ENCODE measurements at regions not wholly inside any gene's neighbourhood (a gene's known extent, or its start where the extent isn't known, plus 50 kb on each side); places are given as distances from the start of the nearest gene placed in this dataset.
"Not testable (repeated sequence)": the region's sequence is repeated elsewhere in the genome, so short reads cannot be mapped to it uniquely, and the experiment has no call there.

GRCh38 chr15:24146251-24146650 is 459.1 kb upstream of the NDN start (continued):
- TF ChIP-seq, protein P1, sequence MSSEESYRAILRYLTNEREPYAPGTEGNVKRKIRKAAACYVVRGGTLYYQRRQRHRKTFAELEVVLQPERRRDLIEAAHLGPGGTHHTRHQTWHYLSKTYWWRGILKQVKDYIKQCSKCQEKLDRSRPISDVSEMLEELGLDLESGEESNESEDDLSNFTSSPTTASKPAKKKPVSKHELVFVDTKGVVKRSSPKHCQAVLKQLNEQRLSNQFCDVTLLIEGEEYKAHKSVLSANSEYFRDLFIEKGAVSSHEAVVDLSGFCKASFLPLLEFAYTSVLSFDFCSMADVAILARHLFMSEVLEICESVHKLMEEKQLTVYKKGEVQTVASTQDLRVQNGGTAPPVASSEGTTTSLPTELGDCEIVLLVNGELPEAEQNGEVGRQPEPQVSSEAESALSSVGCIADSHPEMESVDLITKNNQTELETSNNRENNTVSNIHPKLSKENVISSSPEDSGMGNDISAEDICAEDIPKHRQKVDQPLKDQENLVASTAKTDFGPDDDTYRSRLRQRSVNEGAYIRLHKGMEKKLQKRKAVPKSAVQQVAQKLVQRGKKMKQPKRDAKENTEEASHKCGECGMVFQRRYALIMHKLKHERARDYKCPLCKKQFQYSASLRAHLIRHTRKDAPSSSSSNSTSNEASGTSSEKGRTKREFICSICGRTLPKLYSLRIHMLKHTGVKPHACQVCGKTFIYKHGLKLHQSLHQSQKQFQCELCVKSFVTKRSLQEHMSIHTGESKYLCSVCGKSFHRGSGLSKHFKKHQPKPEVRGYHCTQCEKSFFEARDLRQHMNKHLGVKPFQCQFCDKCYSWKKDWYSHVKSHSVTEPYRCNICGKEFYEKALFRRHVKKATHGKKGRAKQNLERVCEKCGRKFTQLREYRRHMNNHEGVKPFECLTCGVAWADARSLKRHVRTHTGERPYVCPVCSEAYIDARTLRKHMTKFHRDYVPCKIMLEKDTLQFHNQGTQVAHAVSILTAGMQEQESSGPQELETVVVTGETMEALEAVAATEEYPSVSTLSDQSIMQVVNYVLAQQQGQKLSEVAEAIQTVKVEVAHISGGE (CRISPR knock-in tag; IDR thresholded peaks at IDR 0.05): no peak

GRCh38 chr15:24150542-24150941 is 463.4 kb upstream of the NDN start:
- no peak overlapping the region for H2AFZ ChIP-seq (ENCODE audit: control insufficient read depth, low read depth, low read length)
- H3K4me1 ChIP-seq (ENCODE audit: control insufficient read depth, insufficient read depth, low read length): no peaks in the 10 kb centered on the region
- ChIA-PET CTCF (no interaction called here), SMC1A (ENCODE audit: uncharacterized antibody, unreplicated experiment) (no interaction called here), RAD21 (ENCODE audit: unreplicated experiment) (no interaction called here), POLR2A (interaction anchor here (0.6 kb wide), 1 partner anchor 1551 kb away, joined by 3 read pairs; no protein-coding TSS in a partner anchor)
- FAIRE-seq (no peak), ATAC-seq (no peak), DNase-seq (ENCODE audit: low read depth, low spot score) (no peak)
- no peak overlapping the region for H3K9ac ChIP-seq (ENCODE audit: control insufficient read depth, insufficient read depth, low read length)
- H3K27ac ChIP-seq (ENCODE audit: control insufficient read depth, insufficient read depth): no peak overlapping the region
- H3K79me2 ChIP-seq (ENCODE audit: control insufficient read depth, insufficient read depth, low read length): no peaks in the 10 kb centered on the region
- no peaks in the 10 kb centered on the region for H4K20me1 ChIP-seq (ENCODE audit: control insufficient read depth, insufficient read depth)
- H3K9me3 ChIP-seq (replicated peaks; ENCODE audit: control insufficient read depth, insufficient read depth, low read length): no peaks in the 10 kb centered on the region
- H3K27me3 ChIP-seq (replicated peaks in 1 of 2; ENCODE audit: control insufficient read depth in 2 of 2, insufficient read depth in 2 of 2, low read length in 1 of 2): no peaks in the 10 kb centered on the region
- no TSS peak for BruUV-seq (replicated peaks)
- H3K4me2 ChIP-seq (ENCODE audit: control insufficient read depth, insufficient read depth): no peak overlapping the region
- WGBS (ENCODE audit: insufficient coverage, insufficient replicate concordance, low lambda C conversion rate, missing lambda C conversion rate): 2% methylated on average over 2 of the region's 2 CpGs
- no peaks in the 10 kb centered on the region for H3K36me3 ChIP-seq (ENCODE audit: control insufficient read depth in 2 of 2, insufficient read depth in 2 of 2, low read length in 1 of 2)
- TF ChIP-seq SRF (IDR thresholded peaks at IDR 0.05; ENCODE audit: low read depth in 2 of 2, low read length in 2 of 2) (no peak), GATAD2B (conservative IDR thresholded peaks at IDR 0.05; ENCODE audit: low read depth) (no peak), EZH2 (IDR thresholded peaks at IDR 0.05; ENCODE audit: borderline replicate concordance, control insufficient read depth, low read depth, low read length) (no peak)
- in situ Hi-C loops (cut with MboI) (no loop called here), intact Hi-C loops (cut with micrococcal nuclease; ENCODE audit: unreplicated experiment) (no loop called here)
- H3K4me3 ChIP-seq: no peak overlapping the region

- H3K9me3 ChIP-seq (replicated peaks; ENCODE audit: control insufficient read depth, insufficient read depth, low read length); H3K79me2 ChIP-seq (ENCODE audit: control insufficient read depth, insufficient read depth, low read length); intact Hi-C loops (cut with micrococcal nuclease; ENCODE audit: unreplicated experiment); BruUV-seq (replicated peaks); DNase-seq (ENCODE audit: low read depth, low spot score); H3K4me3 ChIP-seq; H3K4me1 ChIP-seq (ENCODE audit: control insufficient read depth, insufficient read depth, low read length); H4K20me1 ChIP-seq (ENCODE audit: control insufficient read depth, insufficient read depth); H3K36me3 ChIP-seq (ENCODE audit: control insufficient read depth in 2 of 2, insufficient read depth in 2 of 2, low read length in 1 of 2); H3K27ac ChIP-seq (ENCODE audit: control insufficient read depth, insufficient read depth); SMC1A ChIA-PET (ENCODE audit: uncharacterized antibody, unreplicated experiment); FAIRE-seq; H3K9ac ChIP-seq (ENCODE audit: control insufficient read depth, insufficient read depth, low read length); RAD21 ChIA-PET (ENCODE audit: unreplicated experiment); in situ Hi-C loops (cut with MboI); H3K27me3 ChIP-seq (replicated peaks in 1 of 2; ENCODE audit: control insufficient read depth in 2 of 2, insufficient read depth in 2 of 2, low read length in 1 of 2); CTCF ChIA-PET; H2AFZ ChIP-seq (ENCODE audit: control insufficient read depth, low read depth, low read length); H3K4me2 ChIP-seq (ENCODE audit: control insufficient read depth, insufficient read depth); ATAC-seq; POLR2A ChIA-PET: not testable (repeated sequence)
- WGBS (ENCODE audit: insufficient coverage, insufficient replicate concordance, low lambda C conversion rate, missing lambda C conversion rate): no CpG with 5 or more reads among the region's 1 CpG
Observed at GRCh38 chr15:24158306-24158705, 471.2 kb upstream of the NDN start.

DNA sequence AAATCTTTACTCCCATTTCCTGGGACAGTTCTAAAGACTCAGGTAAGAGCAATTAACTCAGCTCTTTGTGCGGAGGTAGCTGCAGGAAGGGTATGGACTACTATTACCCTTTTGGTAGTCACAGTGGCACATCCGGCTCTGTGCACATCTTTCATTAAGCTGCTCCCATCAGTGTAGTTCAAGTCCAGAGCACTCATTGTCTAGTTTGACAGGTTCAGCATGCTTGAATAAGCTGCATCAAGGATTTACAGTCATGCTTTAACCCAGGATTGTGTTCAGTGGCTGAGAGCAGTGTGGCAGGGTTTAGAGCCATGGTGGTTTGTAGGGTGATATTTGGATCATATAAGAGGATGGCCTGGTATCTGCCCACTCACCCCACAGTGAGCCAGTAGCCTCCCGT is 478.4 kb upstream of the NDN start:
- H4K20me1 ChIP-seq (ENCODE audit: control insufficient read depth, insufficient read depth); RAD21 ChIA-PET (ENCODE audit: unreplicated experiment); DNase-seq (ENCODE audit: low read depth, low spot score); H3K27ac ChIP-seq (ENCODE audit: control insufficient read depth, insufficient read depth); POLR2A ChIA-PET; ATAC-seq; H3K27me3 ChIP-seq (replicated peaks in 1 of 2; ENCODE audit: control insufficient read depth in 2 of 2, insufficient read depth in 2 of 2, low read length in 1 of 2); H3K9ac ChIP-seq (ENCODE audit: control insufficient read depth, insufficient read depth, low read length); CTCF ChIA-PET; H3K36me3 ChIP-seq (ENCODE audit: control insufficient read depth in 2 of 2, insufficient read depth in 2 of 2, low read length in 1 of 2); BruUV-seq (replicated peaks); H3K4me2 ChIP-seq (ENCODE audit: control insufficient read depth, insufficient read depth); FAIRE-seq; H3K9me3 ChIP-seq (replicated peaks; ENCODE audit: control insufficient read depth, insufficient read depth, low read length); H2AFZ ChIP-seq (ENCODE audit: control insufficient read depth, low read depth, low read length); SMC1A ChIA-PET (ENCODE audit: uncharacterized antibody, unreplicated experiment); in situ Hi-C loops (cut with MboI); H3K4me1 ChIP-seq (ENCODE audit: control insufficient read depth, insufficient read depth, low read length); H3K79me2 ChIP-seq (ENCODE audit: control insufficient read depth, insufficient read depth, low read length); intact Hi-C loops (cut with micrococcal nuclease; ENCODE audit: unreplicated experiment); H3K4me3 ChIP-seq: not testable (repeated sequence)
- WGBS (ENCODE audit: insufficient coverage, insufficient replicate concordance, low lambda C conversion rate, missing lambda C conversion rate): 23% methylated on average over 3 of the region's 3 CpGs

All from GM12878 (cell line).